Gastrocnemius medialis (tissue), 4 donors: ENCODE measurements at regions not wholly inside any gene's neighbourhood (a gene's known extent, or its start where the extent isn't known, plus 50 kb on each side); places are given as distances from the start of the nearest gene placed in this dataset.

Experiments
- CTCF ChIP-seq, 5 experiments: fragments of 450-650 bp in 3 of 5; fragments of 200-600 bp in 2 of 5; sonication (generic) in 2 of 5; IDR thresholded peaks in 4 of 5; conservative IDR thresholded peaks in 1 of 5; 1 replicate in 4 of 5; 2 replicates in 1 of 5; pipeline ENCODE4 v1.5.1; 2016 to 2019; ENCODE audit warnings: antibody characterized with exemption in 5 of 5, mild to moderate bottlenecking in 3 of 5, moderate library complexity in 3 of 5
- POLR2A ChIP-seq, 2 donors: fragments of 450-650 bp; IDR thresholded peaks; one replicate each; pipeline ENCODE4 v1.6.1; 2017; ENCODE audit warnings: antibody characterized with exemption in 2 of 2, mild to moderate bottlenecking in 2 of 2, moderate library complexity in 2 of 2

GRCh38 chr12:28938056-28938455, 211.0 kb upstream of the FAR2 start:
- TF ChIP-seq CTCF (IDR thresholded peaks at IDR 0.05 in 4 of 5, conservative IDR thresholded peaks at IDR 0.05 in 1 of 5) (no peak), POLR2A (IDR thresholded peaks at IDR 0.05) (no peak)
